ENCODE measurements at regions not wholly inside any gene's neighbourhood (a gene's known extent, or its start where the extent isn't known, plus 50 kb on each side); places are given as distances from the start of the nearest gene placed in this dataset.

GRCh38 chr15:45910671-45911070 lies 275.8 kb downstream of the SQOR start:
- TF ChIP-seq, protein P1, sequence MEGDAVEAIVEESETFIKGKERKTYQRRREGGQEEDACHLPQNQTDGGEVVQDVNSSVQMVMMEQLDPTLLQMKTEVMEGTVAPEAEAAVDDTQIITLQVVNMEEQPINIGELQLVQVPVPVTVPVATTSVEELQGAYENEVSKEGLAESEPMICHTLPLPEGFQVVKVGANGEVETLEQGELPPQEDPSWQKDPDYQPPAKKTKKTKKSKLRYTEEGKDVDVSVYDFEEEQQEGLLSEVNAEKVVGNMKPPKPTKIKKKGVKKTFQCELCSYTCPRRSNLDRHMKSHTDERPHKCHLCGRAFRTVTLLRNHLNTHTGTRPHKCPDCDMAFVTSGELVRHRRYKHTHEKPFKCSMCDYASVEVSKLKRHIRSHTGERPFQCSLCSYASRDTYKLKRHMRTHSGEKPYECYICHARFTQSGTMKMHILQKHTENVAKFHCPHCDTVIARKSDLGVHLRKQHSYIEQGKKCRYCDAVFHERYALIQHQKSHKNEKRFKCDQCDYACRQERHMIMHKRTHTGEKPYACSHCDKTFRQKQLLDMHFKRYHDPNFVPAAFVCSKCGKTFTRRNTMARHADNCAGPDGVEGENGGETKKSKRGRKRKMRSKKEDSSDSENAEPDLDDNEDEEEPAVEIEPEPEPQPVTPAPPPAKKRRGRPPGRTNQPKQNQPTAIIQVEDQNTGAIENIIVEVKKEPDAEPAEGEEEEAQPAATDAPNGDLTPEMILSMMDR (IDR thresholded peaks at IDR 0.05), result no peak
- TF ChIP-seq ZFX (IDR thresholded peaks at IDR 0.05; ENCODE audit: borderline replicate concordance), result no peak
